Neural cell (in vitro differentiated cells): ENCODE measurements at regions not wholly inside any gene's neighbourhood (a gene's known extent, or its start where the extent isn't known, plus 50 kb on each side); places are given as distances from the start of the nearest gene placed in this dataset.

Experiments
- CTCF ChIP-seq: fragments of 450-650 bp; IDR thresholded peaks from 2 replicates; pipeline ENCODE4 v1.5.1; 2014; ENCODE audit warnings: antibody characterized with exemption, mild to moderate bottlenecking, moderate library complexity; ENCODE audit not compliant: poor library complexity, severe bottlenecking
- EP300 ChIP-seq: fragments of 450-650 bp; conservative IDR thresholded peaks from 2 replicates; pipeline ENCODE4 v1.6.1; 2014; ENCODE audit warnings: antibody characterized with exemption, mild to moderate bottlenecking, moderate library complexity; ENCODE audit not compliant: poor library complexity, severe bottlenecking
- MXI1 ChIP-seq: fragments of 450-650 bp; conservative IDR thresholded peaks from 2 replicates; pipeline ENCODE4 v1.6.1; 2014; ENCODE audit warnings: antibody characterized with exemption, mild to moderate bottlenecking; ENCODE audit not compliant: poor library complexity, severe bottlenecking
- POLR2AphosphoS5 ChIP-seq: IDR thresholded peaks from 2 replicates; pipeline ENCODE4 v1.6.1; 2012
- REST ChIP-seq: IDR thresholded peaks from 2 replicates; pipeline ENCODE4 v1.6.1; 2012; ENCODE audit warnings: borderline replicate concordance
- TAF1 ChIP-seq: IDR thresholded peaks from 2 replicates; pipeline ENCODE4 v1.6.1; 2012; ENCODE audit warnings: low read depth

- TF ChIP-seq CTCF (no peak), EP300 (no peak), TAF1 (no peak), REST (no peak), POLR2AphosphoS5 (no peak), MXI1 (no peak)
Measured at GRCh38 chr2:145644820-145645302, 1124.9 kb upstream of the ZEB2 start.
